T-cell (primary cell): ENCODE measurements at regions not wholly inside any gene's neighbourhood (a gene's known extent, or its start where the extent isn't known, plus 50 kb on each side); places are given as distances from the start of the nearest gene placed in this dataset.

ENCODE experiments used
- ATAC-seq, 4 experiments: fragments of 200-7000 bp in 3 of 4; fragments of 150-1000 bp in 1 of 4; cut with Tn5 transposase; replicated peaks in 1 of 4; 1 replicate in 3 of 4; 2 replicates in 1 of 4; pipeline ENCODE4 v1.10.0; 2021; ENCODE audit warnings: moderate library complexity in 3 of 4, mild to moderate bottlenecking in 2 of 4, moderate number of reproducible peaks in 1 of 4
- CTCF ChIA-PET, 2 donors: fragments of 300-600 bp; sonication (Branson Sonifier 250); formaldehyde crosslinking; loops; one replicate each; lab custom pipeline; 2022; ENCODE audit warnings: antibody characterized with exemption in 2 of 2; lab: Charles Lee
- POLR2A ChIA-PET, 2 donors: fragments of 300-600 bp; sonication (Branson Sonifier 250); formaldehyde crosslinking; loops; one replicate each; lab custom pipeline; 2022; ENCODE audit warnings: antibody characterized with exemption in 2 of 2; lab: Charles Lee
- DNase-seq, 35 experiments: peaks; one replicate each; pipeline versions ENCODE4 v3.0.0 to v3.0.0-alpha.2; 2013 to 2023
- H3K27ac ChIP-seq: one replicate; pipeline ENCODE4 v1.5.1; 2013; ENCODE audit warnings: low read length
- H3K27me3 ChIP-seq, 2 experiments: replicated peaks in 1 of 2; 1 replicate in 1 of 2; 2 replicates in 1 of 2; pipeline versions ENCODE4 v1.6.1 to v1.7.0; 2013; ENCODE audit warnings: low read length in 1 of 2, mixed read lengths in 1 of 2; ENCODE audit not compliant: control insufficient read depth in 2 of 2, insufficient read depth in 2 of 2; ENCODE audit errors: extremely low read depth in 1 of 2
- H3K36me3 ChIP-seq, 2 donors: 1 replicate in 1 of 2; 2 replicates in 1 of 2; pipeline versions ENCODE4 v1.6.1 to v1.7.0; 2013; ENCODE audit warnings: low read length in 1 of 2; ENCODE audit not compliant: control insufficient read depth in 2 of 2, insufficient read depth in 1 of 2; ENCODE audit errors: extremely low read depth in 1 of 2
- H3K4me1 ChIP-seq, 2 experiments: 1 replicate in 1 of 2; 2 replicates in 1 of 2; pipeline versions ENCODE4 v1.6.1 to v1.7.0; 2013; ENCODE audit warnings: low read length in 2 of 2, mixed read lengths in 1 of 2; ENCODE audit not compliant: insufficient read depth in 2 of 2, control insufficient read depth in 1 of 2; ENCODE audit errors: extremely low read depth in 1 of 2
- H3K4me3 ChIP-seq, 2 donors: 1 replicate in 1 of 2; 2 replicates in 1 of 2; pipeline versions ENCODE4 v1.5.1 to v1.7.0; 2013; ENCODE audit warnings: mild to moderate bottlenecking in 2 of 2, low read length in 1 of 2, moderate library complexity in 1 of 2; ENCODE audit not compliant: control insufficient read depth in 1 of 2; ENCODE audit errors: extremely low read depth in 1 of 2
- H3K9me3 ChIP-seq: 2 replicates; pipeline ENCODE4 v1.7.0; 2013
- H3K27ac Mint-ChIP-seq, 2 donors: one replicate each; pipeline ENCODE4 v1.8.0; 2020 to 2021; ENCODE audit warnings: mild to moderate bottlenecking in 2 of 2, mixed read lengths in 2 of 2
- H3K27me3 Mint-ChIP-seq, 2 donors: one replicate each; pipeline ENCODE4 v1.8.0; 2021 to 2022; ENCODE audit warnings: mixed read lengths in 2 of 2
- H3K36me3 Mint-ChIP-seq: one replicate; pipeline ENCODE4 v1.8.0; 2021; ENCODE audit warnings: mixed read lengths
- H3K4me1 Mint-ChIP-seq, 3 donors: one replicate each; pipeline ENCODE4 v1.8.0; 2020 to 2022; ENCODE audit warnings: mixed read lengths in 3 of 3, mild to moderate bottlenecking in 1 of 3
- H3K4me3 Mint-ChIP-seq, 3 donors: one replicate each; pipeline ENCODE4 v1.8.0; 2020 to 2022; ENCODE audit warnings: mild to moderate bottlenecking in 3 of 3, mixed read lengths in 3 of 3, moderate library complexity in 3 of 3
- H3K9me3 Mint-ChIP-seq, 3 donors: one replicate each; pipeline ENCODE4 v1.8.0; 2020 to 2022; ENCODE audit warnings: mixed read lengths in 3 of 3
- WGBS: methylation state at CpG from one replicate; pipeline ENCODE4 v1.1.5; 2013; ENCODE audit warnings: missing lambda C conversion rate; ENCODE audit not compliant: insufficient coverage; 5-methylcytosine and 5-hydroxymethylcytosine counted together

DNA sequence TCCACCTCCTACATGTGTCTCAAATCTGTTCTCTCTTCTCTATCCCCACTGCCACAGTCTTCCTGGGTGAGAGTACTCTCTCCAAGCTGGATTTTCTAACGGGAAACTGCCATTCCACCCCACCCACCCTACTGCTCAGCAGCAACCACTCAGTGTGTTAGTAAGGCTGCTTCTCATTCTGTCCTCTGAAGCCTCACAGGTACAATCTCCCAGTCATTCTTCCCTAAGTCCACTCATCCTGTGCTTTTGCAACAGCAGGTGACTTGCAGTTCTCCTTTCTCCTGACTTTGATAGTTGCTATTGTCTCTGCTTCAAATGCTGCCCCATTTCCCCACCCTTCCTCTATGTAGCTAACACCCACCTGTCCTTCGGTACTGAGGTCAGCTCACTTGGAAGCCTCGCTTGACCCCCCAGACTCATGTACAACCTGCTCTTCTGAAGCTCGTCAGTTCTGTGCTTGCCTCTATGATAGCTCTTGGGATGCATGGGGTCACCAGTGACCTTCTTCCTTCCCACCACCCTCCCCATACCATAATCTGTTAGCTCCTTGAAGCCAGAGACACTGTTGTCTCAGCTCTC lies 188.9 kb downstream of the RRAGC start:
- DNase-seq (no peak), ATAC-seq (no peak)
- no peak overlapping the region for H3K4me3 ChIP-seq
- H3K36me3 ChIP-seq, result no peaks in the 10 kb centered on the region
- no peaks in the 10 kb centered on the region for H3K4me1 ChIP-seq
- Mint-ChIP-seq H3K4me3 (no peak overlapping the region), H3K9me3 (peaks cover 0 to 4% (median 0%) of the 10 kb centered on the region in 3 donors), H3K27me3 (peaks cover 31 to 45% of the 10 kb centered on the region in 2 donors), H3K4me1 (no peaks in the 10 kb centered on the region), H3K36me3 (no peaks in the 10 kb centered on the region), H3K27ac (no peak overlapping the region)
- H3K27ac ChIP-seq, result no peak overlapping the region
- H3K9me3 ChIP-seq, result no peaks in the 10 kb centered on the region
- H3K27me3 ChIP-seq, result peaks cover 0 to 8% of the 10 kb centered on the region in 2 experiments
- ChIA-PET POLR2A (no interaction called here), CTCF (interaction anchor here in 1 of 2 donors (0.7 kb wide), 1 partner anchor 12 kb away, joined by 3 read pairs; no protein-coding TSS in a partner anchor)
- 92% methylated on average over 3 of the region's 4 CpGs for WGBS

DNA sequence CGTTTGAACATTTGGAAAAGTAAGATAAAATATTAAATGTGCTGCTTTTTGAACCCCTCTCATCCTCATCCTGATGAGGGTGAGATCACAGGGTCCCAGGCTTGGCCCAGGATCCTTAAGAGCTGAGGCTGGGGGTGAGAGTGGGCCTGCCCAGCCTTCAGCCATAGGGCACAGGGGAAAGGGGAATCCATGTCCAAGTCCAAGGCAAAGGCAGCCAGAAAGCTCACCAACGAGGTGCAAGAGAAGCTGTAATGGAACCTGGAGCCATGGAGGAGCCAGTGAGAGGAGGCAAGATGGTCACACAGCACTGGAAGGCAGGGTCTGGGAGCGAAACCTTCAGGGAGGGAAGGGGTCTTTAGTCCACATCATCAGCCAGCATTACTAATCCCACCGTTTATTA lies 191.9 kb downstream of the RRAGC start:
- ChIA-PET POLR2A (no interaction called here), CTCF (no interaction called here)
- no peaks in the 10 kb centered on the region for H3K9me3 ChIP-seq
- Mint-ChIP-seq H3K36me3 (no peaks in the 10 kb centered on the region), H3K4me1 (no peaks in the 10 kb centered on the region), H3K4me3 (no peak overlapping the region), H3K9me3 (peaks cover 0 to 10% (median 5%) of the 10 kb centered on the region in 3 donors), H3K27me3 (peaks cover 47 to 61% of the 10 kb centered on the region in 2 donors), H3K27ac (no peak overlapping the region)
- no peak overlapping the region for H3K27ac ChIP-seq
- ATAC-seq (no peak), DNase-seq (no peak)
- no peak overlapping the region for H3K4me3 ChIP-seq
- WGBS, result 38% methylated on average over 1 of the region's 4 CpGs
- no peaks in the 10 kb centered on the region for H3K36me3 ChIP-seq
- no peaks in the 10 kb centered on the region for H3K4me1 ChIP-seq
- peaks cover 0 to 10% of the 10 kb centered on the region in 2 experiments for H3K27me3 ChIP-seq

DNA sequence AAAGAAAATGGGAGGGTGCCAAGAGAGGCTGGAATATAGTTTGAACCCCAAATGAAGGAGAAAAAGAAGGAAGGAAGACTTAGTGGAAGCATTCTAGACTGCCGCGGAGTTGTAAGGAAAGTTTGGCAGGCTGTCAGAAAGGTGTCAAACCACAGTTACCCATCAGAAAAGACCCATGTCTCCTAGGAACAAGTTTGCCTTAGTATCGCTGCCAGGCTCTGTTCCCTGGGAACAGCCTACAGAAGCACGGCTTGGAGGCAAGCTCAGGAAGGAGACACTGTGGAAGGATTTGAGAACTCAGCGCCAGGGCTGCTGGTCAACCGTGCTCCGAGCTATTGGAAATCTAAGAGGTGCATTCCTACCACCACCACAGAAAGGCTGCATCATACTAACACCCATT lies 197.4 kb downstream of the RRAGC start:
- no peak overlapping the region for H3K4me3 Mint-ChIP-seq
- H3K27ac ChIP-seq, result no peak overlapping the region
- H3K36me3 Mint-ChIP-seq, result no peaks in the 10 kb centered on the region
- no peak overlapping the region for H3K4me3 ChIP-seq
- H3K36me3 ChIP-seq, result no peaks in the 10 kb centered on the region
- no peak for ATAC-seq
- H3K27ac Mint-ChIP-seq, result no peak overlapping the region
- peaks cover 5 to 22% (median 12%) of the 10 kb centered on the region in 3 donors for H3K9me3 Mint-ChIP-seq
- POLR2A ChIA-PET, result no interaction called here
- H3K27me3 Mint-ChIP-seq, result peaks cover 37 to 41% of the 10 kb centered on the region in 2 donors
- CTCF ChIA-PET, result no interaction called here
- no peaks in the 10 kb centered on the region for H3K9me3 ChIP-seq
- no CpG with 5 or more reads among the region's 7 CpGs for WGBS
- no peaks in the 10 kb centered on the region for H3K4me1 ChIP-seq
- H3K27me3 ChIP-seq, result peaks cover 2 to 15% of the 10 kb centered on the region in 2 experiments
- H3K4me1 Mint-ChIP-seq, result no peaks in the 10 kb centered on the region
- DNase-seq, result no peak

DNA sequence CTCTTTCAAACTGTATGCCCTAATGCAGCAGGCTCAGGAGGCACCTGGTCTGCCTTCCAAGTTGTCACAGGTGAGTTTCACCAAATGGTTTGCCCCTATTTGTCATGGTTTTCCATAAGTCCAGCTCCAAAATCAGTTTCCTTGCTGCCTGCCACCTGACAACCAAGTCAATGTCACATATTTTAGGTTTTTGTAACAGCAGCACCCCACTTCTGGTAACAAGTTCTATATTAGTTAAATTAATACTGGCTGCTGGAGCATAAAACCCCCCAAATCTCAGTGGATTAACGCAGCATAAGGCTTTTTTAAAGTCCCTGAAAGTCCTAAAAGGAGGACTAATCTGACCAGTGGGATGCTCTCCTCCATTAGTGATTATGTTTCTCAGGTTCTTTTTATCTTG lies 200.7 kb downstream of the RRAGC start:
- Histone ChIP-seq H3K4me1 (no peaks in the 10 kb centered on the region), H3K27me3 (peaks cover 2 to 16% of the 10 kb centered on the region in 2 experiments), H3K9me3 (no peaks in the 10 kb centered on the region), H3K4me3 (no peak overlapping the region), H3K36me3 (no peaks in the 10 kb centered on the region), H3K27ac (no peak overlapping the region)
- DNase-seq (no peak), ATAC-seq (no peak)
- no peak overlapping the region for H3K4me3 Mint-ChIP-seq
- no peaks in the 10 kb centered on the region for H3K4me1 Mint-ChIP-seq
- H3K27ac Mint-ChIP-seq, result no peak overlapping the region
- no peaks in the 10 kb centered on the region for H3K36me3 Mint-ChIP-seq
- CTCF ChIA-PET, result no interaction called here
- POLR2A ChIA-PET, result no interaction called here
- H3K27me3 Mint-ChIP-seq, result peaks cover 44 to 45% of the 10 kb centered on the region in 2 donors
- peaks cover 5 to 12% (median 7%) of the 10 kb centered on the region in 3 donors for H3K9me3 Mint-ChIP-seq
- no CpG with 5 or more reads among the region's 1 CpG for WGBS

DNA sequence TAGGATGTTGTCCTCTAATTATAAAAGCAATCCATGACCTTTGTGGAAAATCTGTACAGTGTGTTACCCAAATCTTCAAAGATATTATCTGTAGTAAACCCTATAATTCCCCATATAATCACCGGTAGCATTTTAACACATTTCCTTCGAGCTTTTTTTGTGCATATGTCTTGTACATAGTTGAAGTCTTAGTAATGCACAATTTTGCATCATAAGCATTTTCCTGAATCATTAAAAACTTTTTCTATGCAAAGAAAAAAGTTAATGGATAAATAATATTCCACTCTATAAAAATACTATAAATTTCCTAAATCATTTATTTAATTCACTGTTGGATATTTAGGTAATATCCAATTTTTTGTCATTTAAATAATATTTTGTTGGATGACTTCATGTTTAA lies 201.7 kb downstream of the RRAGC start:
- H3K27ac Mint-ChIP-seq, result no peak overlapping the region
- Histone ChIP-seq H3K27me3 (peaks cover 2 to 16% of the 10 kb centered on the region in 2 experiments), H3K4me1 (no peaks in the 10 kb centered on the region), H3K27ac (no peak overlapping the region), H3K36me3 (no peaks in the 10 kb centered on the region), H3K9me3 (no peaks in the 10 kb centered on the region), H3K4me3 (no peak overlapping the region)
- H3K9me3 Mint-ChIP-seq, result peaks cover 5 to 12% (median 7%) of the 10 kb centered on the region in 3 donors
- H3K27me3 Mint-ChIP-seq, result peaks cover 35 to 40% of the 10 kb centered on the region in 2 donors
- no peak for DNase-seq
- H3K4me3 Mint-ChIP-seq, result no peak overlapping the region
- ATAC-seq, result no peak
- no CpG with 5 or more reads among the region's 2 CpGs for WGBS
- POLR2A ChIA-PET, result no interaction called here
- H3K36me3 Mint-ChIP-seq, result no peaks in the 10 kb centered on the region
- CTCF ChIA-PET, result no interaction called here
- H3K4me1 Mint-ChIP-seq, result no peaks in the 10 kb centered on the region

DNA sequence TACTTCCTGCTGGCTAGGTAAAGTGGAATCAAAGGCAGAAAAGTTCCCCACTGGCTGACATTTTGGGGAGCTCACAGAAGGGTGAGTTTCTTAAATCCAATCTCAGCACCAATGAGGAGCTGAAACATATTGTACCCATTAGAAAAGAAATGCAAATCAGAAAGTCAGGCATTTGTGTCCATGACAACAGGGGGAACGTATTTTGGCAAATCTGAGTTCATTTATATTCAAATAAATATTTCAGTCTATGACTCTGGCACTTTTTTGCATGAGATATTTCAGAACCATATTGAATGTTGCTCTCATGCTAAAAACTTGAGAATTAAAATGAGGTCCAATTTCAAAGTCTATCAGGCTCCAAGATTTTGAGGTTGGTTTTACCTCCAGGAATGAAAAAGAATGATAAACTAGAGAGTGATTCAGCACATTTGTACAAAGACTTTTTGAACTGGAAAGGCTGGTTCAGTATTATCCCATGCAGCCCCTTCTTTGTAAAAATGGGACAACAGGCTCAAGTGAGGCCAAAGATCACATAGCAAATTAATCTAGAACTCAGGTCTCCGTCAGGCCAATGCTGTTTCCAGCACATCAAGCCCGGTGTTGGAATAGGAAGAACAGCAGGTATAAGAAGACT lies 202.2 kb downstream of the RRAGC start:
- no peak for DNase-seq
- Mint-ChIP-seq H3K36me3 (no peaks in the 10 kb centered on the region), H3K4me3 (no peak overlapping the region), H3K9me3 (peaks cover 5 to 12% (median 7%) of the 10 kb centered on the region in 3 donors), H3K4me1 (no peaks in the 10 kb centered on the region), H3K27ac (no peak overlapping the region), H3K27me3 (peaks cover 34 to 35% of the 10 kb centered on the region in 2 donors)
- H3K27ac ChIP-seq, result no peak overlapping the region
- no peak overlapping the region for H3K4me3 ChIP-seq
- no peaks in the 10 kb centered on the region for H3K36me3 ChIP-seq
- no peak for ATAC-seq
- ChIA-PET POLR2A (no interaction called here), CTCF (no interaction called here)
- no peaks in the 10 kb centered on the region for H3K9me3 ChIP-seq
- no peaks in the 10 kb centered on the region for H3K4me1 ChIP-seq
- H3K27me3 ChIP-seq, result peaks cover 2 to 16% of the 10 kb centered on the region in 2 experiments
- WGBS, result no CpG with 5 or more reads among the region's 3 CpGs
